G401 (cell line): ENCODE measurements at regions not wholly inside any gene's neighbourhood (a gene's known extent, or its start where the extent isn't known, plus 50 kb on each side); places are given as distances from the start of the nearest gene placed in this dataset.

Experiments
- DNase-seq: peaks from one replicate; pipeline ENCODE4 v3.0.0-alpha.2; 2015; ENCODE audit warnings: low spot score
- in situ Hi-C: cut with HindIII; loops from 2 replicates; pipeline ENCODE4 v1.10.0; 2016; ENCODE audit warnings: low sequenced_read_pairs, mixed read lengths

GRCh38 chr1:232213928-232214327, 416.0 kb downstream of the SIPA1L2 start:
- in situ Hi-C loops = no loop called here
- no peak for DNase-seq

GRCh38 chr1:232212253-232212652, 417.7 kb downstream of the SIPA1L2 start:
- DNase-seq = no peak
- in situ Hi-C loops = no loop called here

- in situ Hi-C loops = no loop called here
Observed at GRCh38 chr1:232211149-232211548, 418.8 kb downstream of the SIPA1L2 start.

GRCh38 chr1:232209357-232209756, 420.6 kb downstream of the SIPA1L2 start:
- DNase-seq = no peak
- in situ Hi-C loops = no loop called here

More at GRCh38 chr1:232211149-232211548, 418.8 kb downstream of the SIPA1L2 start:
- DNase-seq = no peak

- DNase-seq = no peak
- in situ Hi-C loops = no loop called here
Observed at GRCh38 chr1:232207073-232207866, 422.7 kb downstream of the SIPA1L2 start.

- DNase-seq = no peak
- in situ Hi-C loops = no loop called here
Observed at GRCh38 chr1:232204269-232204668, 425.7 kb downstream of the SIPA1L2 start.

- in situ Hi-C loops = no loop called here
- no peak for DNase-seq
Observed at GRCh38 chr1:232201024-232201423, 428.9 kb downstream of the SIPA1L2 start.

- in situ Hi-C loops = no loop called here
- no peak for DNase-seq
Observed at GRCh38 chr1:232196042-232196441, 433.9 kb downstream of the SIPA1L2 start.

- in situ Hi-C loops = no loop called here
- no peak for DNase-seq
Observed at GRCh38 chr1:232194424-232194823, 435.5 kb downstream of the SIPA1L2 start.

- in situ Hi-C loops = no loop called here
- no peak for DNase-seq
Observed at GRCh38 chr1:232193451-232193783, 436.5 kb downstream of the SIPA1L2 start.

- DNase-seq = no peak
- in situ Hi-C loops = no loop called here
Observed at GRCh38 chr1:232192781-232193450, 437.0 kb downstream of the SIPA1L2 start.

- no peak for DNase-seq
- in situ Hi-C loops = no loop called here
Observed at GRCh38 chr1:232191560-232191959, 438.4 kb downstream of the SIPA1L2 start.

GRCh38 chr1:232188318-232188717, 441.6 kb downstream of the SIPA1L2 start:
- in situ Hi-C loops = no loop called here
- DNase-seq = no peak

GRCh38 chr1:232186931-232187330, 443.0 kb downstream of the SIPA1L2 start:
- no peak for DNase-seq
- in situ Hi-C loops = no loop called here

GRCh38 chr1:232184561-232185530, 445.1 kb downstream of the SIPA1L2 start:
- in situ Hi-C loops = no loop called here

GRCh38 chr1:232183802-232184201, 446.1 kb downstream of the SIPA1L2 start:
- in situ Hi-C loops = no loop called here
- peak; percentile 5 for DNase-seq

More at GRCh38 chr1:232184561-232185530, 445.1 kb downstream of the SIPA1L2 start:
- no peak for DNase-seq

- DNase-seq = peak; percentile 99
- in situ Hi-C loops = no loop called here
Observed at GRCh38 chr1:232183266-232183800, 446.6 kb downstream of the SIPA1L2 start.

- in situ Hi-C loops = no loop called here
- no peak for DNase-seq
Observed at GRCh38 chr1:232182236-232182635, 447.7 kb downstream of the SIPA1L2 start.

- in situ Hi-C loops = no loop called here
- DNase-seq = no peak
Observed at GRCh38 chr1:232180779-232181136, 449.2 kb downstream of the SIPA1L2 start.
